ENCODE measurements at regions not wholly inside any gene's neighbourhood (a gene's known extent, or its start where the extent isn't known, plus 50 kb on each side); places are given as distances from the start of the nearest gene placed in this dataset.

- TF ChIP-seq HMGXB4 (CRISPR knock-in tag; IDR thresholded peaks at IDR 0.05; ENCODE audit: borderline replicate concordance): no peak
Observed at GRCh38 chr1:239067058-239067457, 319.3 kb upstream of the CHRM3 start (continued).

- no peak for ATAC-seq
- Histone ChIP-seq H3K9me3 (no peaks in the 10 kb centered on the region), H3K4me3 (no peak overlapping the region), H3K4me1 (no peaks in the 10 kb centered on the region), H3K27ac (no peak overlapping the region), H3K4me2 (no peak overlapping the region)
- ChIA-PET POLR2A (no interaction called here), CTCF (no interaction called here)
- WGBS (ENCODE audit: missing lambda C conversion rate): 36% methylated on average over 7 of the region's 7 CpGs
- TF ChIP-seq GATA3 (IDR thresholded peaks at IDR 0.05; ENCODE audit: borderline replicate concordance): no peak
- no peak for TF ChIP-seq FOSB (CRISPR knock-in tag; IDR thresholded peaks at IDR 0.05)
- TF ChIP-seq MAX (IDR thresholded peaks at IDR 0.05): no peak
- TF ChIP-seq HOXA7 (CRISPR knock-in tag; IDR thresholded peaks at IDR 0.05): no peak
- TF ChIP-seq JUN (IDR thresholded peaks at IDR 0.05): no peak
- FAIRE-seq: no peak
- DNase-seq (ENCODE audit: low read depth in 1 of 2, low spot score in 1 of 2): no peak
Observed at GRCh38 chr1:239061770-239062169, 324.6 kb upstream of the CHRM3 start.

- no peaks in the 10 kb centered on the region for H3K9me3 ChIP-seq
- DNase-seq (ENCODE audit: low read depth in 1 of 2, low spot score in 1 of 2) (no peak), FAIRE-seq (no peak), ATAC-seq (peak in 1 of 2 experiments; percentile 47; a peak in 2 of 6 replicates)
- no peak overlapping the region for H3K27ac ChIP-seq
- 29% methylated on average over 6 of the region's 6 CpGs for WGBS (ENCODE audit: missing lambda C conversion rate)
- no peaks in the 10 kb centered on the region for H3K4me1 ChIP-seq
- POLR2A ChIA-PET: no interaction called here
- no peak overlapping the region for H3K4me3 ChIP-seq
- TF ChIP-seq PHF8 (IDR thresholded peaks at IDR 0.05; ENCODE audit: borderline replicate concordance, low read depth) (no peak), RCOR1 (IDR thresholded peaks at IDR 0.05; ENCODE audit: low read depth, low read length) (no peak), TFCP2L1 (CRISPR knock-in tag; IDR thresholded peaks at IDR 0.05) (no peak), JUN (IDR thresholded peaks at IDR 0.05) (no peak), REST (IDR thresholded peaks at IDR 0.05) (no peak), SMC3 (IDR thresholded peaks at IDR 0.05) (no peak), NR3C1 (IDR thresholded peaks at IDR 0.05) (no peak), ELK1 (IDR thresholded peaks at IDR 0.05; ENCODE audit: low read depth, low read length) (no peak), ATOH8 (CRISPR knock-in tag; IDR thresholded peaks at IDR 0.05; ENCODE audit: low read depth) (no peak), EHF (CRISPR knock-in tag; IDR thresholded peaks at IDR 0.05) (no peak), HOXB13 (CRISPR knock-in tag; IDR thresholded peaks at IDR 0.05; ENCODE audit: low read depth) (no peak), RFX5 (IDR thresholded peaks at IDR 0.05) (no peak), ZSCAN20 (CRISPR knock-in tag; IDR thresholded peaks at IDR 0.05) (no peak), RAD21 (conservative IDR thresholded peaks at IDR 0.05 in 1 of 2, IDR thresholded peaks at IDR 0.05 in 1 of 2) (no peak), MAX (IDR thresholded peaks at IDR 0.05) (no peak), FOSB (CRISPR knock-in tag; IDR thresholded peaks at IDR 0.05) (no peak), GATA3 (IDR thresholded peaks at IDR 0.05; ENCODE audit: borderline replicate concordance) (no peak)
- TF ChIP-seq, protein P1, sequence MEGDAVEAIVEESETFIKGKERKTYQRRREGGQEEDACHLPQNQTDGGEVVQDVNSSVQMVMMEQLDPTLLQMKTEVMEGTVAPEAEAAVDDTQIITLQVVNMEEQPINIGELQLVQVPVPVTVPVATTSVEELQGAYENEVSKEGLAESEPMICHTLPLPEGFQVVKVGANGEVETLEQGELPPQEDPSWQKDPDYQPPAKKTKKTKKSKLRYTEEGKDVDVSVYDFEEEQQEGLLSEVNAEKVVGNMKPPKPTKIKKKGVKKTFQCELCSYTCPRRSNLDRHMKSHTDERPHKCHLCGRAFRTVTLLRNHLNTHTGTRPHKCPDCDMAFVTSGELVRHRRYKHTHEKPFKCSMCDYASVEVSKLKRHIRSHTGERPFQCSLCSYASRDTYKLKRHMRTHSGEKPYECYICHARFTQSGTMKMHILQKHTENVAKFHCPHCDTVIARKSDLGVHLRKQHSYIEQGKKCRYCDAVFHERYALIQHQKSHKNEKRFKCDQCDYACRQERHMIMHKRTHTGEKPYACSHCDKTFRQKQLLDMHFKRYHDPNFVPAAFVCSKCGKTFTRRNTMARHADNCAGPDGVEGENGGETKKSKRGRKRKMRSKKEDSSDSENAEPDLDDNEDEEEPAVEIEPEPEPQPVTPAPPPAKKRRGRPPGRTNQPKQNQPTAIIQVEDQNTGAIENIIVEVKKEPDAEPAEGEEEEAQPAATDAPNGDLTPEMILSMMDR (IDR thresholded peaks at IDR 0.05): no peak
- no peak overlapping the region for H3K4me2 ChIP-seq
- CTCF ChIA-PET: interaction anchor here (1.2 kb wide), 1 partner anchor 34 kb away, joined by 3 read pairs; no protein-coding TSS in a partner anchor
Observed at GRCh38 chr1:239058190-239058589, 328.2 kb upstream of the CHRM3 start.
